NCI-H2196 (cell line): ENCODE measurements at regions not wholly inside any gene's neighbourhood (a gene's known extent, or its start where the extent isn't known, plus 50 kb on each side); places are given as distances from the start of the nearest gene placed in this dataset.
"Not testable (repeated sequence)": the region's sequence is repeated elsewhere in the genome, so short reads cannot be mapped to it uniquely, and the experiment has no call there.

ENCODE experiments used
- DNase-seq: peaks from one replicate; lab custom pipeline; 2025; ENCODE audit not compliant: unreplicated experiment; lab: John Stamatoyannopoulos, UW

DNA sequence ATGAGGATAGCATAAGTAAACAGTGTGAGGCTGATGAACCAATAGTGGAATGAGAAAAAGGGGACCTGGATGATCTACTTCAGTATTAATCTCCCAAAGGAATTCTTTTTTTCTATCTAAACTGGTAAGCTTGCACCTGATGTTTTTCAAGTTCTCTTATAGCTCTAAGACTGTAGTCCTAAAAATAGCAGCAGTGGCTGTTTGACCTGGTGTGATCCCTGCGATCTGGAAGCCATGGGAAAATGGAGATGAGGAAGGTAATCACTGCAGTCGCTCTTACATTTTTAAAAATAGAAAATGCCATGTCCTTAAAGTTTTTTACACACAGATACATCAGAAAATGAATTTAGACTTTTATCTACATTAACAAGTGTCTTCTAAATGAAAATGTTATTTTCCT, 926.4 kb upstream of the SLC35B3 start:
- DNase-seq, result no peak

DNA sequence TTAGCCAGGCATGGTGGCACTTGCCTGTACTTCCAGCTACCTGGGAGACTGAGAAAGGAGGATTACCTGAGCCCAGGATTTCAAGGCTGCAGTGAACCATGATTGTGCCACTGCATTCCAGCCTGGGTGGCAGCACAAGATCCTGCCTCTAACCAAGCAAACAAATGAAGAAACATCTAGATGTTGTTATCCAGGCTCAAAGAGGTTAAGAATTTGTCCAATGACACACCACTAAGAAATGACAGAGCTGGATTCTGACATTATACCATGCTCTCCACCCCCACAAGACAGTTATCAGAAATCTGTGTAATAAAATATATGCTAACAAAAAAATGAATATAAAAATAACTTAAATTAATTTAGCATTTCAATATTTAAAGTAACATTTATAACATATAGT, 925.5 kb upstream of the SLC35B3 start:
- DNase-seq, result no peak

DNA sequence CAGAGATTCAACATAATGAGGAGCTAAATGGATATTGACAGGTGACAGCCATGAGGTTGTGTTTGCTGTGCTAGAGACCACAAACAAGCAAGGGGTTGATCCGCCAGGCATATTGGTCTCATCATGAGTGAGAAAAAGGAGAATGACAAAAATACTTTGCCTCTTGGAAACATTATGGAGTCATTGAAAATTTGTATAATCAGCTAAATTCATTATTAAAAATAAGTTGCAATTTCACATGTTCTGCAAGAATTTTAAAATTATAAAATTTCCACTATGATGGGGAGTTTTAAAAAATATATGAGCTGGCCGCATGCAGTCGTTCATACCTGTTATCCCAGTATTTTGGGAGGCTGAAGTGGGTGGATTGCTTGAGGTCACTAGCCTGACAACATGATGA, 912.3 kb upstream of the SLC35B3 start:
- no peak for DNase-seq

DNA sequence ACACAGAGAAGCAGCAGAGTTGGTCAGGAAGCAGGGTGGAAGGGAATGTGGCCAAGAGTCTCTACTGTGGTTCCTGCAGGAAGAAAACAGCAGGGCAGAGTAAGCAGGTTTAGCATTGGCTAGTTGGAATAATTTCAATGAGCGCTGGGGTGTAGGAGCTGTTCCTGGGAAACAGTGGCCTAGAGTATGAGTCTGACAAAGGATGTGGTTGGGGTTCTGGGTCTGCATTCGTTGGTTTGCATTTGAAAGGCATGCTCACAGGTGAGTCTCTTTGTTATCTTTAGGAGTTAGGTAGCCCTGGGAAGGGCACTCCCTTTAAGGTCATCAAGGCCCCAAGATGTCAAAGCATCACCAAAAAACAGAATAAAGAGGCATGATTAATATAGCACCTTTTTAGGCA, 911.6 kb upstream of the SLC35B3 start:
- no peak for DNase-seq

DNA sequence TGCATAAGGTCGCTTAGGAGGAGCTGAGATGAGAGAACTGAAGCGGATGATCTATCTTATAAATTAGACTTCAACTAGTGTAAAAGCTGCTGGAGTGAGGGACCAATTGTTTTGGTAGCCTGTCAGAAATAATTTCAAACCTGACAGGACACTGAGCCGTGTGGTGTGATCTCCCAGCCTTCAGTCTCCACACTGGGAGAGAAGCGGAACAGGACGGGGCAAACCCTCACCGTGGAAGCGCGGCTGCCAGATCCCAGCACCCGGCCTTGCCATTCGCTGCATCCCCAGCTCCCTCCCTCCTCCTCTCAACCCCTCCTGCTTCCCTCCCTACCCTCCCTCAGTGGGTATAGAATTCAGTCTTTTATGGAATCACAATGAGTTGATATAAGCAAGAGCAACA, 900.1 kb upstream of the SLC35B3 start:
- DNase-seq, result no peak

DNA sequence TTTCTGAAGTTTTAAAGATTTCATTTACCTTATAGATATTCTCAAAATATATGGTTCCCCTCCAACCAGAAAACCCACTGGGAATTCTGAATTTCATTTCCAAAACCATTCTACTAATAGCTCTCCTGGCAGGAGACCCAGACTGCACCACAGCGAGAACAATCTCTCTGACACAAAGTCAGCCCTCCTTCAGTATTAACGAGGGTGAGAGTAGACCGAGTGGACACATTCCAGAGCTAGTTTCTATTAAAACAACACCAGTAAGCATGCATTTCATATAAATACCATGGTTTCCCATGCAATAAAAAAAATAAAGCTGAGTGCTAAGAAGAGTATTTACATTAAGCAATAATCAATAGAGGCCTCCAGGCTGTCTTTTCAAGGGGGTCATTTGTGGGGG, 899.6 kb upstream of the SLC35B3 start:
- DNase-seq, result no peak

DNA sequence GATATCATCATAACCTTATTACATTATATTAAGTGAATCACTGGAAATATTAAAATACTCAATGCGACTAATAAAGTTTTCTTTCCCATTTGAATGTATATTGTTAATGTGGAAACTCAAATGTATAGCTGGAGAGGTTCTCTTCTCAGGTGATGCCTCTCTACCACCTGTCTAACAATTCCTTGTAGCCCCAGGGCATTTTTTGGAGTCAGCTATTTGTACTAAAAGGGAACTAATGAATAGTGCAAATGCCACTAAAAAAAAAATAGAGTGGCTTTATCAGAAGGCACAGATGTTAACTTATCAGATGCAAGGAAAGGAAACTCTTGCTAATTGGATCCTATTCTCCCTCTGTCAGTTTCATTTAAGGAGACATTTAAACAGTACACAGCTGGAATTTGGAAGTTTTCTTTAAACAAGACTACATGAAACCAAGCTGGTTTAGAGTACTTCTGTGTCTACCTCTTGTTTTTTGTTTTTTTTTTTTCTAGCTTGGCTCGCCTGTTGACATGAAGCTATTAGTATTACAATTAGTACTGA, 897.0 kb upstream of the SLC35B3 start:
- DNase-seq, result no peak

DNA sequence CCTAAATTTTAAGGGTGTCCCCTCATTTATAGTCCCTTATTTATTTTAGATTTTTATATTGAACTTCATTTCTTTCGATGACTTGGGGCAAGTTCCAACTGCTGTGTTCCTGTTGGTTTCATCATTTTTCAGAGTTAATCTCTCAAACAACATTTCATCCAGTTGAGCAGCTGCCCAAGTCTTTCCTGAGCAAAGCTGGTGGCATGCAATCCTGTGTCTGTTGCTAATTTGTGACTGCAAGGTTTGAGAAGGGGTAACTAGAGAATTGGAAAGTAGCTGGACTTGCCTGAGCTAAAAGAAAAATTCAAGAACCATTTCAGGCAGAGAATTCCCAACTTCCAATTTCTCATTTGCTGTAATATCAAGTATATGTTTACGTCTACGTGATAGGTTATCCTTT, 881.5 kb upstream of the SLC35B3 start:
- DNase-seq, result no peak

DNA sequence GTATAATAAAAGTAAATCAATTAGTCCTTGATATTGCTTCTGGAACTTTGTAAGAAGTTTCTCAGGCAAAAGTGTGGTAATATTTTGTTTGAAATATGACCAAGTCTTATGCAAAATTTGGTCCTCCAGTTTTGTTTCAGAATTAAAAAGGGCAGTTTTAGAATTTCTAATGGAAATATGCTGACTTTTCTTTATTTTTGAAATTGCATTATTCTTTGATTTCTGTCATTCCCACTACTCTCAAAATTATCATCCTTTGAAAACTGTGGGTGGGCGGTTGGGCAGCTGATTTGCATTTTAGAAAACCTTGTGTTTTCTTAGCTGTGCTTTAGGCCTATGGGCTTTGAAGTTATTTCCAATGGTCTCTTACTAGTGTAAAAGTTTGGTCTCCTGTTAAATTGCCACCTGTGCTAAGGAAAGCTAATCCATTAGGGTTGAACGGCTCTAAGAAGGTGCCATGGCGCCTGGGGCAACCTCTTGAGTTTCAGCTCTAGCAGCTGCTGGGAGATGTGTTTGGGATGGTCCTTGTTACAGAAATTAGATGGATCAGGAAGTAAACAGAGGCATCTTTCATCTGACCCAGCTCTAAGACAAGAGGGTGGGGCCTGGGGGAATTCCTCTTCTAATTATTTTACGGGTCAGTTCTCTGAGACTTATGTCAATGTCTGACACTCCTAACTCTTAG, 880.8 kb upstream of the SLC35B3 start:
- no peak for DNase-seq

DNA sequence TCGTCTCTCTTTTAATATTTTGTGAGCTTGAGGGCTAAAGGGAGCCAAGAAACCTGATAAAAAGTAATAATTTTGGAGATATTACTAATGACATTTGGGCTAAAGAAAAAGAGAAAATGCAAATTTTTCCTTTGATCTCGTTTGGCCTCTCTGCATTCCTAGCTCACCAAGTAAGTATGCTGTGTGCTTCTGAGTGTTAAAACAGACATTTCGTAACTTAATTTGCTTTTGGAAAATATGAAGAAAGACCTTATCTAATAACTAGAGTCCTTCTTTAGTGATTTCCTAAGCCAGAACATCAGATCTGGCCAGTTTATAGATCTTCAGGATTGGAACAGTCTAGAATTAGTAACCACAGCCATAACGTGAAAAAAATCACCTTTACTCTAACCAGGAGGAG, 872.9 kb upstream of the SLC35B3 start:
- DNase-seq, result no peak

DNA sequence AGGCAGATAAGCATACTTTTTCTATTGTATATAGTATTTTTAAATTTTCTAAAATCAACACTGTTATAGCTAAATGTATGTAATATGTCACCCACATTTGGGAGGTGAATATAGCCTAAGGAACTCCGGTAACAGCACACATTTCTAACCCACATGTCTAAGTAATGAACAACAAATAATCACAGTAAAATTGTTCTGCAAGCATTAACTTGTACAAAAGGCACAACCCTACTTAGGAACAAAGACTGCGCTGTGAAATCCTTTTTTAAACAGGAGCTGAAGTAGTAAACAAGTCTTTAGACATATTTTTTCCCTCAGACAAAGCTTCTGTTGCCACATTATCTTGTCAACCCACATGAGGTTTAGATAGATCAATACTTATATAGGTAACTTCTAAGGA, 872.4 kb upstream of the SLC35B3 start:
- no peak for DNase-seq

DNA sequence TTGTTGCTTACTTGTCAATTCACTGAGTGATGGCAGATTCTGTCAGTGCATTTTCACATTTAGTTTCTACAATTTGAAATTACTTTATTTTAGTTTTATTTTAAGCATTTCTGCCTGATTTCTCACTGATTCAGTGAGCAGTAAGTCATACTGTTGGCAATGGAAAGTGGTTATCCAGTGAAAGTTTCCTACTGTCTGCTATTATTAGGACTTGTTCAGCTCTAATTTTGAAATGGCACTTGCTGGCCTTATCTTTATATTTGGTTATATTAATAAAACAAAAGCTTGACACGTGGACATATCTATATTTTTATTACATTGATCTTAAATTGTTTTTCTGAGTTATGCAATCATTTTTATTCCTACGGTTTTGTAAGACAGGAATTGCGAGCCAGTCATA, 871.8 kb upstream of the SLC35B3 start:
- no peak for DNase-seq

DNA sequence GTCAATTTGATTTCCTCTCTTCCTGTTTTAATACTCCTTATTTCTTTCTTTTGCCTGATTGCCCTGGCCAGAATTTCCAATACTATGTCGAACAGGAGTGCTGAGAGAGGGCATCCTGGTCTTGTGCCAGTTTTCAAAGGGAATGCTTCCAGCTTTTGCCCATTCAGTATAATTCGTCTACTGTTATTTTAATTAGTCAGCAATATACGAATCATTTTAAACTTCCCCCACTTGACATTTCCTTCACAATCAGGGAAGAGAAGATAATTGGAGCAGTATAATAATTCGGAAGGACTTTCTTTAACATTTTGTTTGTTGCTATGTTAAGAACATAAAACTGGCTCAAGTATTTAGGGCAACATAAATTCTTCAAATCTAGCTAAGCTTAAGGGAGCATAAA, 860.3 kb upstream of the SLC35B3 start:
- no peak for DNase-seq

DNA sequence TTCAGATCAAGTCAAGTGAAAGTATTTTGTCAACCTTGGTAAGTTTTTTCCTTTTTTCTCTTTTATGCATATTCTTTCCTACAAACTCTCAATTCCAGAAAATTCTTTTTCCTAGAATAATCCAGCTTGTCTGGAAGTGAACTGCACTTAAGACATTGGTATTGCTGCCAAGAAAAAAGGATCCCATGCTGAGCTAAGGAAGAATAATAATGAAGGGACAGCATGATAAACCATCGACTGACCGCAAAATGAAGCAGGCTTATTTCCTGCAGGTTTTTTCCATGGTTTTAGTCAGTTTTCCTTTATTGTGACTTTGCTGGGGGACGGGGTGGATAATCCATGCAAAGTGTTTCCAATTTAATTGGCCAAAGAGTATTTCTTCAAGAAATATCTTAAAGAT, 857.6 kb upstream of the SLC35B3 start:
- no peak for DNase-seq

DNA sequence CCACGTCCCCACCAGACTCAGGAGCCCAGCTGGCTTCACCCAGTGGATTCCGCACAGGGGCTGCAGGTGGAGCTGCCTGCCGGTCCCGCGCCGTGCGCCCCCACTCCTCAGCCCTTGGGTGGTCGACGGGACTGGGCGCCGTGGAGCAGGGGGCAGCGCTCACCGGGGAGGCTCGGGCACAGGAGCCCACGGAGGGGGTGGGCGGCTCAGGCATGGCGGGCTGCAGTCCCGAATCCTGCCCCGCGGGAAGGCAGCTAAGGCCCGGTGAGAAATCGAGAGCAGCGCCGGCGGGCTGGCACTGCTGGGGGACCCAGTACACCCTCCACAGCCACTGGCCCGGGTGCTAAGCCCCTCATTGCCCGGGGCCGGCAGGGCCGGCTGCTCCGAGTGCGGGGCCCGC, 855.0 kb upstream of the SLC35B3 start:
- DNase-seq, result not testable (repeated sequence)

DNA sequence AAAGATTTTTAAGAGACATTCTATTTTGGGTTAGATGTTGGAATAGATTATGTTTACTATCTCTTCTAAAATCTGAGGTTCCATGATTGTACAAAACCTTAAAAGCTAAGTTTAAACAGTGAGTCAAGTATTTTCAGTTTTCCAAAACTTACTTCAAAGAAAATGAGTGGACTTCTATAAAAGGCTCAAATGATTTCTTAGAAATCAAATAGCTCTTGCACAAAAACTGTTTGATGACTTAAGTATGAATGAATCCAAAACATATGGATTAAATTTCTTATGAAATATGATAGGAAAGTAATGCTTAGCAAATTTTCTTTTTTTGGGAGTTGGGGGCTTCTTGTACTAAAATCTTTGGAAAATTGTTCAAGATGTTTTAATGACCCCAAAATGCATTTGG, 837.3 kb upstream of the SLC35B3 start:
- DNase-seq, result no peak

DNA sequence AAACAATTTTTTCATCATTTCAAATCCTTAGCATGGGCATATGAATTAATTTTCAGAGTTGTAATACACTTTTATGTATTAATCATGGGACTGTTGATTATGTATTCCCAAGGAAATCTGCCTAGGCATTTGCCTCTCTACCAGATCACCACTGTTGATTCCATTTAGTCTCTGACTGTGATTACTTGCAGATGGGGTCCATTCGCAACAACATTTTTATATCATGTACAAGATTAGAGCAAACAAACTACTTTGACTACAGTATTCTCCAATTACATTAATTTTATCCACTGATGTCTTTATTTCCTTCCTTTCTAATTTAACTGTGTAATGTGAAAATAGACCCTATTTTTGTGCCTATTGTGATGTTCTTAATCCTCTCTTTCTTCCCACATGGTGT, 831.4 kb upstream of the SLC35B3 start:
- no peak for DNase-seq

DNA sequence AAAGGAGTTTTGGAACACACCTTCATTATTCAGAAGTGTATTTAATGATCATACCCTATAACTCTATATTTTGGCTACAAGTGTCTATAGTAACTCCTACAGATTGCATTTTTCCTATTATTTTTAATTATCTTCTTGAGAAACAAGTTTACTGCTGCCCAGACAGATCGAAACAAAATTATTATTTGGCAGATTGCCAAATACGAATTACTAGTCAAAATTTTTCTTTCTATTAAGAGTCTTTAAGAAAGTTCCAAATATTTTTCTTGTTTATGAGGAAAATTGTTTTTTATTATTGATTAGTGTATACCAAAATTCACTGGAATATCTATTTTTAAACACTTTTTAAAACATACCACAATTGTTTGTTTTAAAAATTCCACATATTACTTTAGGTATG, 821.9 kb upstream of the SLC35B3 start:
- no peak for DNase-seq

DNA sequence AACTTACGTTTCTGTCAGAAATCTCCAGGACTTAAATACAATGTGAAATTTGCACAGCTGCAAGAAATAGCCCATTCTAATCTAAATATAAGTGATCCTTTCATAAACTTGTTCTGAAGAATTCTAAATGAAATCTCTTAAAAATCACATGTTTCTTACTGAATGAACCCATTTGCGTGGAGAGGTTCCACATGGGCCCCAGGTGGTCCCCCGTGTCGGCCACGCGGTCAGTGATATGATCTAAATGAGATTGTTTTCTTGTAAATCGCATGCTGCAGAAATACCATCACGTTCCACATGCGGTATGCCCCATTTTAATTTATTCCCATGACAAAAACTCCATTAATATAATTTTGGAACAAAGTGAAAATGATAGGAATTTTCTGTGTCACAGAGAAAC, 818.9 kb upstream of the SLC35B3 start:
- no peak for DNase-seq

DNA sequence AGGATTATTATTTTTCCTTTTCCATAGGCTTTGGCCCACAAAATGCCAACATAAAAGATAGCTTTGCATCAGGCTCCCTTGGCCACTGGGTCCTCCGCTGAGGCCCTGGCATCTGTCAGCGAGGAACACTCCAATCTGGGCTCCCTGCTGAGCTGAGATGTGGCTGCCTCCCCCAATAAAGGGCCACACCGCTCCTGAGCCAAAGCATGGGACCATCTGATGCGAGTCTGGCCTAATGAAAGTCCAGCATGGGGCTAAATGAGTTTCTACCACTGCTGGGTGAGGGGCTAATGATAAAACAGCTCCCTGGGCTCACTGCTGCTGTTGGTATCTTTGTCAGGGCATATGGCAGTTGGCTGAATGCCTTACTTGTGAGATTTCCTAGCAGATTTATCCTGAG, 817.5 kb upstream of the SLC35B3 start:
- DNase-seq, result peak; percentile 22

DNA sequence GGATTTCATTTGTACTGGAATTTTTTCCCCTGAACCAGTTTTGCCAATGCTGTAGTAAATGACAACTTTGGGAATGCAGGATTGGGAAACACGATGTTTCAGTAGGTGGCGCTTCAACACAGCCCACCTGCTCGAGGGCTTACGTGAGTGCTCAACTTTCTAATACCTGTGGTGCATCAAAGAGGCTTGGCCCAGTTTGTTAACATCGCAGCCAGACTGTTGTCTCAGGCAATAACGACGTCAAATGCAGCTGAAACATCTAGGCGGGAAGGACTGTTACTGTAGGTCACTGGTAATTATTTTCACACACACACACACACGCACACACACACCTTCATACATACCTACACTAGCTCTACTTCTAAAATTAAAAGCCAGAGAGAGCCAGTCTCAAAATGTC, 815.5 kb upstream of the SLC35B3 start:
- peak; percentile 78 for DNase-seq

DNA sequence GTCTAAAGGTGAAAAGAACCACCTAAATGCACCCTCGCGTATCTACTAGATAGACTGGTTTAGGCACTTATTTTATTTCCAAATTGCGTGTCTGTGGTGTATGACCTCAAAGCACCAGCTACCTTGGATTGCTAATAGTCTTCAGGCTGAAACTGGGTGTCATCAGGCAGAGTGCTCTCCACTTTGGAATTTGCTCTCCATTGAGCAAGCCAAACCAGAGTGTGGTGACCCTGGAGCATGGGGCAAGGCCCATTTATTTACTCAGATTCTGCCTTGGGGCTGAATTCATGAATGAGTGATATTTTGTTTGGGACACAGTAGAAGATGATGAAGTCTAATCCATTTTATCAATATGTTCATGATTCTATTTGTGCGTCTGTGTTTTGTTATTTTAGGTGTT, 812.8 kb upstream of the SLC35B3 start:
- DNase-seq, result no peak

DNA sequence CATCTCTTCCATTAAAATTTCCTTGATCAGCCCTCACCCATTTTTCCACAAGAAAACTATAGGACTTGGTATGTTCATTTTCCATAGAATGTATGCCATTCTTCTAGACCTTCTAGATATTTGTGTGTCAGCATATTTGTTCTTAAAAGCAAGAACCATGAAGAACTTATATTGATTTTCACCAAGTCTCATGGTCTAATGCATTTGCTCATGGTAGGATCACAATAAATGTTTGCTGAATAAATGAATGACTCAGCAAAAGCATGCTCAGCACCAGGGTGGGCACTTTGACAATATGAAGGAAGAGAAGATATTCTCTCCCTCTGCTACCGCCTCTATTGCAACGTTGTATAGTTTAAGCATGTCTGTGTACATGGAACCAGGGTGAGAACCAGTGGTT, 805.5 kb upstream of the SLC35B3 start:
- DNase-seq, result no peak
